Chondrocyte (in vitro differentiated cells): ENCODE measurements at regions not wholly inside any gene's neighbourhood (a gene's known extent, or its start where the extent isn't known, plus 50 kb on each side); places are given as distances from the start of the nearest gene placed in this dataset.
A peak's percentile ranks its signal among the peaks of the same experiment; 100 is the strongest.

Experiments
- DNase-seq: peaks from one replicate; pipeline ENCODE4 v3.0.0; 2021; ENCODE audit warnings: mixed read lengths, low spot score
- H3K27ac Mint-ChIP-seq: one replicate; pipeline ENCODE4 v1.8.0; 2021; ENCODE audit warnings: mild to moderate bottlenecking, moderate library complexity, mixed read lengths; ENCODE audit not compliant: unreplicated experiment
- H3K27me3 Mint-ChIP-seq: 2 replicates; pipeline ENCODE4 v1.8.0; 2021; ENCODE audit warnings: low read depth, mixed read lengths
- H3K36me3 Mint-ChIP-seq: 2 replicates; pipeline ENCODE4 v1.8.0; 2021; ENCODE audit warnings: low read depth, mixed read lengths
- H3K4me1 Mint-ChIP-seq: 2 replicates; pipeline ENCODE4 v1.8.0; 2021; ENCODE audit warnings: low read depth, mild to moderate bottlenecking, mixed read lengths
- H3K4me3 Mint-ChIP-seq: one replicate; pipeline ENCODE4 v1.8.0; 2021; ENCODE audit warnings: mild to moderate bottlenecking, moderate library complexity, mixed read lengths; ENCODE audit not compliant: unreplicated experiment
- H3K9me3 Mint-ChIP-seq: 2 replicates; pipeline ENCODE4 v1.8.0; 2021; ENCODE audit warnings: low read depth, mixed read lengths
- TF ChIP-seq, protein P1 (sequence below): fragments of 200-600 bp; sonication (generic); IDR thresholded peaks from 2 replicates; pipeline ENCODE4 v1.5.0; 2021; ENCODE audit warnings: antibody characterized with exemption, mild to moderate bottlenecking, moderate library complexity

- H3K4me1 Mint-ChIP-seq: peaks cover 15% of the 10 kb centered on the region
- no peak for DNase-seq
- peaks cover 1% of the 10 kb centered on the region for H3K36me3 Mint-ChIP-seq
- no peak overlapping the region for H3K4me3 Mint-ChIP-seq
- no peak overlapping the region for H3K27ac Mint-ChIP-seq
- TF ChIP-seq, protein P1, sequence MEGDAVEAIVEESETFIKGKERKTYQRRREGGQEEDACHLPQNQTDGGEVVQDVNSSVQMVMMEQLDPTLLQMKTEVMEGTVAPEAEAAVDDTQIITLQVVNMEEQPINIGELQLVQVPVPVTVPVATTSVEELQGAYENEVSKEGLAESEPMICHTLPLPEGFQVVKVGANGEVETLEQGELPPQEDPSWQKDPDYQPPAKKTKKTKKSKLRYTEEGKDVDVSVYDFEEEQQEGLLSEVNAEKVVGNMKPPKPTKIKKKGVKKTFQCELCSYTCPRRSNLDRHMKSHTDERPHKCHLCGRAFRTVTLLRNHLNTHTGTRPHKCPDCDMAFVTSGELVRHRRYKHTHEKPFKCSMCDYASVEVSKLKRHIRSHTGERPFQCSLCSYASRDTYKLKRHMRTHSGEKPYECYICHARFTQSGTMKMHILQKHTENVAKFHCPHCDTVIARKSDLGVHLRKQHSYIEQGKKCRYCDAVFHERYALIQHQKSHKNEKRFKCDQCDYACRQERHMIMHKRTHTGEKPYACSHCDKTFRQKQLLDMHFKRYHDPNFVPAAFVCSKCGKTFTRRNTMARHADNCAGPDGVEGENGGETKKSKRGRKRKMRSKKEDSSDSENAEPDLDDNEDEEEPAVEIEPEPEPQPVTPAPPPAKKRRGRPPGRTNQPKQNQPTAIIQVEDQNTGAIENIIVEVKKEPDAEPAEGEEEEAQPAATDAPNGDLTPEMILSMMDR: no peak
- peaks cover 23% of the 10 kb centered on the region for H3K27me3 Mint-ChIP-seq
- H3K9me3 Mint-ChIP-seq: no peaks in the 10 kb centered on the region
Observed at GRCh38 chr11:45396394-45396793, 110.3 kb upstream of the SYT13 start.

DNA sequence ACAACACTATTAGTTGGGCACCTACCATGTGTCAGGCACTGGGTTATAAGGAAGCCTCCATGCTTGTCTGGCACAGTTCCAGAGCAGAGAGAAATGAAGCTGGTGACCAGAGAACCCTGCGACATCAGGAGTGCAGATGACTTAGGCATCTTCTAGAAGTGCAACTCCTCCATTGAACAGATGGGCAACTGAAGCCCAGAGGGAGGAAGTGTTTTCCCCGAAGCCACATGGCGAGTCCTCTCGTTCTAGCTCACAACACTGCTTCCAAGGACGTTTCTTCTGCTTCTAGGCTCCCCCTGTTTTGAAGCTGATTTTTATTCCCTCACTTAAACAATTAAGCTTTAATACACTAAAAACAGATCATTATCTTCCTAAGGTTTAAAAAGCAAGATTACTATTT lies 109.8 kb upstream of the SYT13 start:
- DNase-seq: no peak
- TF ChIP-seq, protein P1: no peak
- H3K27me3 Mint-ChIP-seq: peaks cover 23% of the 10 kb centered on the region
- H3K4me3 Mint-ChIP-seq: no peak overlapping the region
- H3K36me3 Mint-ChIP-seq: peaks cover 1% of the 10 kb centered on the region
- H3K9me3 Mint-ChIP-seq: no peaks in the 10 kb centered on the region
- H3K4me1 Mint-ChIP-seq: peaks cover 11% of the 10 kb centered on the region
- H3K27ac Mint-ChIP-seq: no peak overlapping the region

DNA sequence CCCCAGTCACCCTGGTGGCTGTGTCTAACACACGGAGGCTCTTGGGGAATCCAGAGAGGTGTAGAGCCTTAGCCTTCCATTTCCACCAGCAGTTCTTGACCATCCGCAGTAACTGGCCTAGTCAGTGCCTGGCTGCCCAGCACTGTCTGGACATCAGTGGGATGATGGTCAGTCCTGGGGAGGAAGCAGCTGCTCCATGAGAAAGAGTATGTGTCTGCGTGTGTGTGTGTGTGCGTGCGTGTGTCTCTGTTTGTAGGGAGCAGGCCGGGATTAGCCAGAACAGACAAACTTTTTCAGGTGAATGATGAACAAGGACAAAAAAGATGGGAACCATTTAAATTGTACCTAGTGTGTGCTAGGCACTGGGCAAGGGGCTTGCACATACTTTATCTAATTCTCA lies 109.3 kb upstream of the SYT13 start:
- TF ChIP-seq, protein P1: no peak
- H3K36me3 Mint-ChIP-seq: peaks cover 1% of the 10 kb centered on the region
- H3K9me3 Mint-ChIP-seq: no peaks in the 10 kb centered on the region
- no peak for DNase-seq
- H3K27ac Mint-ChIP-seq: no peak overlapping the region
- peaks cover 6% of the 10 kb centered on the region for H3K4me1 Mint-ChIP-seq
- peaks cover 27% of the 10 kb centered on the region for H3K27me3 Mint-ChIP-seq
- H3K4me3 Mint-ChIP-seq: no peak overlapping the region

DNA sequence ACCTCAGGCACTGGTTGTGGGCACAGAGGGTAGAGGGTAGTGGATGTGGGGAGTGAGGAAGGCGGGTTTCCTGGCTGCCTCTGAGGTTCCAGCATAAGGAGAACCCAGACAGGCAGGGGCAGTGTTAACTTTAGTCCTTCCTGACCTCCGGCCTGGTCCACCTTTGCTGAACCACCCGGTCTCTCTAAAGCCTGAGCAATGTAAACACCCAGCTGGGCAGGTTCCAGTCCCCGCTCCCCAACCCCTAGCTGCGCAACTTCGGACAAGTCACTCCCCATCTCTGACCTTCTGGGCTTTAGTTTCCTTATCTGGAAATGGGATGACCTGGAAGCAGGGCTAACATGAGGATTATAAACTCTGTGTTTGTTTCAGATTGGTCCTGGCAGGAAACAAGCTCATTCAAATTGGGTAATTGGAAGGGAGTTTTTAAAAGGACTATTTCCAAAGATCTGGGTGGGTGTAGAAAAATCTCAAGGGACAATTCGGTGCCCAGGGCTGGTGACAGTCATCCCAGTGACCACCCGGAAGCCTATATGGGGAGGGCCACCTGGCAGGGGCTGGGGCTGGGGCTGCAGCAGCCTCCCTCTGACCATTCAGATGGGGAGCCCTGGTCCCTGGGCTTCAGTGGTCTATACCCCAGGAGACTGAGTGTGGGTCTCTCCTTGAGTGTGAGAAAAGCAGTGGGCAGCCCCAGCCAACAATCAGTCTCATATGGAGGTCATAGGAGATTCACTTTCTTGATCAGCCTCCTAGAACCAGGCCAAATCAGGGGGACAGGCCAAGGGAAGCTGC lies 108.3 kb upstream of the SYT13 start:
- H3K9me3 Mint-ChIP-seq: no peaks in the 10 kb centered on the region

GRCh38 chr11:45393826-45394225 lies 107.7 kb upstream of the SYT13 start:
- H3K4me1 Mint-ChIP-seq: no peaks in the 10 kb centered on the region
- peaks cover 1% of the 10 kb centered on the region for H3K36me3 Mint-ChIP-seq
- DNase-seq: peak; percentile 59
- no peaks in the 10 kb centered on the region for H3K9me3 Mint-ChIP-seq
- H3K4me3 Mint-ChIP-seq: no peak overlapping the region
- no peak overlapping the region for H3K27ac Mint-ChIP-seq
- peaks cover 33% of the 10 kb centered on the region for H3K27me3 Mint-ChIP-seq
- TF ChIP-seq, protein P1: no peak

More for the DNA sequence above, 108.3 kb upstream of the SYT13 start:
- no peak overlapping the region for H3K27ac Mint-ChIP-seq
- TF ChIP-seq, protein P1: no peak
- H3K4me3 Mint-ChIP-seq: no peak overlapping the region
- peaks cover 1% of the 10 kb centered on the region for H3K36me3 Mint-ChIP-seq
- H3K27me3 Mint-ChIP-seq: peaks cover 31% of the 10 kb centered on the region
- H3K4me1 Mint-ChIP-seq: no peaks in the 10 kb centered on the region
- peak; percentile 71 for DNase-seq
